SK-N-SH treated with all-trans-retinoic acid at 6 μM for 48 hours (cell line): ENCODE measurements at regions not wholly inside any gene's neighbourhood (a gene's known extent, or its start where the extent isn't known, plus 50 kb on each side); places are given as distances from the start of the nearest gene placed in this dataset.

Experiments
- ARNTL ChIP-seq: fragments of 450-650 bp; formaldehyde crosslinking; IDR thresholded peaks from 2 replicates; pipeline ENCODE4 v1.5.0; 2020; ENCODE audit warnings: low read depth, mild to moderate bottlenecking, moderate library complexity, borderline replicate concordance
- BACH2 ChIP-seq: fragments of 250-450 bp; sonication (Bioruptor Pico); IDR thresholded peaks from 2 replicates; pipeline ENCODE4 v1.9.0; 2021; ENCODE audit warnings: mild to moderate bottlenecking, borderline replicate concordance
- PATZ1 ChIP-seq: fragments of 250-450 bp; sonication (Bioruptor Pico); IDR thresholded peaks from 2 replicates; pipeline ENCODE4 v1.8.0; 2020; ENCODE audit warnings: mild to moderate bottlenecking, moderate library complexity, borderline replicate concordance

GRCh38 chr5:85703296-85703695 lies 914.4 kb upstream of the COX7C start:
- TF ChIP-seq ARNTL (CRISPR knock-in tag) = no peak
- TF ChIP-seq PATZ1 (CRISPR knock-in tag) = no peak
- no peak for TF ChIP-seq BACH2 (CRISPR knock-in tag)
